ENCODE measurements at regions not wholly inside any gene's neighbourhood (a gene's known extent, or its start where the extent isn't known, plus 50 kb on each side); places are given as distances from the start of the nearest gene placed in this dataset.

- no peak for DNase-seq
Measured at GRCh38 chr5:112668016-112668415, 69.7 kb upstream of the APC start.

GRCh38 chr5:112668911-112669310, 68.8 kb upstream of the APC start:
- no peak for DNase-seq

DNA sequence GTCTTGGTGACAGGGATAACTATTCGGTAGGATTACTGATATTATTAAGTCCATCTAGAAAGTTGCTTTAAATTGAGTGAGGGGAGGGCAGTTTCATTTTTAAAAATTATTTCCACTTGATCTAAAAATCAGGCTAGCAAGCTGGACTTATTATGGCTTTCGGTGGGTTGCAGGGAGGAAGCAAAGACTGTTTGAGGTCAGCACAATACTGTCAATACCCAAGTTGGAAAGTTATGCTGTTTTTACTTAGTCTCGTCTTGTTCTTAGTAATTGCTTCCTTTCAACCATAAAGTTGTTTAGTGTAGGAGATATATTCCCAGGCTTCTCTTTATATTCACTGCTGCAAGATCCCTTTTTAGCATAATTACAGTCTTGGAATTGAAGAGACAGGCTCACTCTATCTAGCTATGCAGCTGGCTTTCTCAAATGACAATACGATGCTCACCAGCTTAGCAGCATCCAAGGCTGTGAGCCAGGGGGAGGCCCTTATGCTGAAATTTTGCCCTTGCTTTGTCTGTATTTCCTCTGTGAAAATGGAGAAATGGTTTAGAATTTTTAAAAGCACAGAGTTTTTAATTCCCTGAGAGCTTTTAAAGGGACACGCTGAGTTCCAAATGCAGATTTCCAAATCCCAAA, 68.2 kb upstream of the APC start:
- DNase-seq: no peak

DNA sequence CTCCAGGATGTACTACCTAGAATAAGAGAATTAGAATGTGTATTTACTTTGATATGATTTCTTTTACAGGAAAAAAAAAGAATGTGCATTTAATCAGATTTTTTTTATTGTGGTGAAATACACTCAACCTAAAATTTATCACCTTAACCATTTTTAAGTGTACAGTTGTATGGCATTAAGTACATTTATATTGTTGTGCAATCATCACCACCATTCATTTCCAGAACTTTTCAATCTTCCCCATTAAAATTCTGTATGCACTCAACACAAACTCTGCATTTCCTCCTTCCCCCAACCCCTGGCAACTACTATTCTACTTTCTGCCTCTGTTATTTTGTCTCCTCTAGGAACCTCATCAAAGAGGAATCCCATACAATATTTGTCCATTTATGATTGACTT, 66.0 kb upstream of the APC start:
- no peak for DNase-seq

GRCh38 chr5:112681481-112681908, 56.2 kb upstream of the APC start:
- no peak for DNase-seq

- DNase-seq: no peak
Measured at GRCh38 chr5:112682621-112683061, 55.0 kb upstream of the APC start.

DNA sequence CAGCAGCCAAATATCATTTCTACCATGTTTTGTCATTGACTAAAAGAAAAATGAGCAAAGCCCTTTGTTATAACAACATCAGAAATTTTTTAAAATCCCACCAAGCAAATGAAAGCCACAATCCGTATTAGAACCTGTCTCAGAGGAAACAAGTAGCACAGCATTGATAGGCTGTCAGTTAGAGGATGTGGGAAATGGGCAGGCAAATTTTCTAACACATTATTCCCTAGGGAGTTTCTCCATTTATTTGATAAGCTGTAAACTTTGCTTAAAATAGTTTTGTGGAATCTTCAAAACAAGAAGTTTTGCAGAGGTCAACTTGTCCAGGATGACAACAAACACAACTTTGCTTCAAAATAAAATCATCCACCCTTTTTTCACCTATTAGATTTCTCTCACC, 53.6 kb upstream of the APC start:
- no peak for DNase-seq

DNA sequence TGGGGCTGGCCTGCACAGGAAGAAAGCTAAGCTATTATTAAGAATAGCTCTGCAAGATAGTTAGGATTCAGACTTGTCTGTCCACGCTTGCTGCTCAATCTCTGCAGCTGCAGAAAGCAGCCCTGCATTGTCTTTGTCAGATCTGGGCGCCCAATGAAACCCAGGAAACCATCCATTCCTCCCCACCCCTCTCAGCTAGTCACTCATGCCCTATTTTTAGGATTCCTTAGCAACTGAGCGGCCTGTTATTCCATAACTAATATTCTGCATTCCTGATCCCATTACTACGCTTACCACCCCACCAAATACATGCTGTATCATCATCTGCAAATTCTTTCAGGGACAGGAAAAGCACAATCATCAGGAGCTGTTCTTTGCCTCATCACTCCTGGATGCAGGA, 52.9 kb upstream of the APC start:
- no peak for DNase-seq

- DNase-seq: no peak
Measured at GRCh38 chr5:112685386-112685785, 52.3 kb upstream of the APC start.

DNA sequence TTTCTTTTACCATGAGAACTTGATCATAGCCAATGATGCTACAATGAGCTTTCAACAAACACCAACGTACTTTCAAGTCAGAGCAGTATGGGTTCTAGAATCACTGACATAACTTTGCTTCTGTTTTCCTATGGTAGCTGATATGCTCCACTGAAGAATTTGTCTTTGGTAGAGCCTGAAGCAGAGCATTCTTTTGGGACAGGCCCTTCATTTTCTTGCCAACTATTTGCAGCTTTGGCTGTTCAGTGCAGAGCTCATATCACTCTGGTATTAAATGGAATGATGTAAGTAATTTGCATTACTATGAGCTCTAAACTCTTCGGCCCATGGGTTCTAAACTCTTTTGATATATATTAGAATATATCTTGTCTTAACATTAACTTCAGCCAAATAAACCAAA, 51.8 kb upstream of the APC start:
- no peak for DNase-seq

GRCh38 chr5:112686675-112687074, 51.0 kb upstream of the APC start:
- no peak for DNase-seq

- DNase-seq: no peak
Measured at GRCh38 chr5:112687306-112687705, 50.4 kb upstream of the APC start.

Measured in NCI-H510A treated with DMSO at 0.1 percent for 48 hours (cell line).